VCaP (cell line): ENCODE measurements at regions not wholly inside any gene's neighbourhood (a gene's known extent, or its start where the extent isn't known, plus 50 kb on each side); places are given as distances from the start of the nearest gene placed in this dataset.

ENCODE experiments used
- H3K27ac ChIP-seq: fragments of 450-650 bp; 2 replicates; pipeline ENCODE4 v1.5.1; 2017
- TF ChIP-seq, protein P1 (sequence below): fragments of 450-650 bp; conservative IDR thresholded peaks from 2 replicates; pipeline ENCODE4 v1.5.1; 2017; ENCODE audit warnings: mild to moderate bottlenecking, moderate library complexity

DNA sequence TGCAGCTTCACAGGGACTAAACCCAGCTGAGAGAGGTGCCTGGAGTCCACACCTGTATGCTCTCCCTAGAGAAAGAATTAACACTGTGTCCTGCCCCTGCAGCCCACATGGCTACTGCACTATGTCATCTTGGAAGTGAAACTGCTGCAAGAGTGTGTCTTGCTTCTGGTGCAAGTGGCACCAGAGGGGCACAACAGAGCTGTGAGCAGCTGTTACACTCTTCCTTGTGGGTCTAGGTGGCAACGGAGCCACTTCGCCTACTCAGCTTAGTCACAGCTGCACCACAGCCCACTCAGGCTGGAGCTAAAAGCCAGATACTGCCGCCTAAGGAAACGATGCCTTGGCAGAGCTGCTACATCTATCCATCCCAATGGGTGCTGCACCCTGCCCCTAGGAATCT lies 391.4 kb downstream of the COL12A1 start:
- TF ChIP-seq, protein P1, sequence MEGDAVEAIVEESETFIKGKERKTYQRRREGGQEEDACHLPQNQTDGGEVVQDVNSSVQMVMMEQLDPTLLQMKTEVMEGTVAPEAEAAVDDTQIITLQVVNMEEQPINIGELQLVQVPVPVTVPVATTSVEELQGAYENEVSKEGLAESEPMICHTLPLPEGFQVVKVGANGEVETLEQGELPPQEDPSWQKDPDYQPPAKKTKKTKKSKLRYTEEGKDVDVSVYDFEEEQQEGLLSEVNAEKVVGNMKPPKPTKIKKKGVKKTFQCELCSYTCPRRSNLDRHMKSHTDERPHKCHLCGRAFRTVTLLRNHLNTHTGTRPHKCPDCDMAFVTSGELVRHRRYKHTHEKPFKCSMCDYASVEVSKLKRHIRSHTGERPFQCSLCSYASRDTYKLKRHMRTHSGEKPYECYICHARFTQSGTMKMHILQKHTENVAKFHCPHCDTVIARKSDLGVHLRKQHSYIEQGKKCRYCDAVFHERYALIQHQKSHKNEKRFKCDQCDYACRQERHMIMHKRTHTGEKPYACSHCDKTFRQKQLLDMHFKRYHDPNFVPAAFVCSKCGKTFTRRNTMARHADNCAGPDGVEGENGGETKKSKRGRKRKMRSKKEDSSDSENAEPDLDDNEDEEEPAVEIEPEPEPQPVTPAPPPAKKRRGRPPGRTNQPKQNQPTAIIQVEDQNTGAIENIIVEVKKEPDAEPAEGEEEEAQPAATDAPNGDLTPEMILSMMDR = no peak
- no peak overlapping the region for H3K27ac ChIP-seq

DNA sequence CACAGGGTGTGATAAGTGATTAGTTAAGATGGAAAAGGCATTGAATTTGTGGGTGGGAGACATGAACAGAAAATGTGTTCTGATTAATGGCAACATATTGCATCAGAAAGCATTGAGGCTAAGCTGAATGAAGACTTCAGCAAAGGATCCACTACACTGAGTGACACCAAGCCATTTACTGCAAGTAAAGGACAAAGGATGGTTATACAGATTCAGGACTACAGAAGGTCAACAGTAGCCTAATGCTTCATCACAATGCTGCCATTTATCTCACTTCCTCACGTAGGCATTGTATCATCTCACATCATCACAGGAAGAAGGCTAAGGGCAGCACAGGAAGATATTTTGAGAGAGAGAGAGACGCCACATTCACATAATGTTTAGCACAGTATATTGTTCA lies 398.2 kb downstream of the COL12A1 start:
- H3K27ac ChIP-seq = no peak overlapping the region
- TF ChIP-seq, protein P1 = no peak

DNA sequence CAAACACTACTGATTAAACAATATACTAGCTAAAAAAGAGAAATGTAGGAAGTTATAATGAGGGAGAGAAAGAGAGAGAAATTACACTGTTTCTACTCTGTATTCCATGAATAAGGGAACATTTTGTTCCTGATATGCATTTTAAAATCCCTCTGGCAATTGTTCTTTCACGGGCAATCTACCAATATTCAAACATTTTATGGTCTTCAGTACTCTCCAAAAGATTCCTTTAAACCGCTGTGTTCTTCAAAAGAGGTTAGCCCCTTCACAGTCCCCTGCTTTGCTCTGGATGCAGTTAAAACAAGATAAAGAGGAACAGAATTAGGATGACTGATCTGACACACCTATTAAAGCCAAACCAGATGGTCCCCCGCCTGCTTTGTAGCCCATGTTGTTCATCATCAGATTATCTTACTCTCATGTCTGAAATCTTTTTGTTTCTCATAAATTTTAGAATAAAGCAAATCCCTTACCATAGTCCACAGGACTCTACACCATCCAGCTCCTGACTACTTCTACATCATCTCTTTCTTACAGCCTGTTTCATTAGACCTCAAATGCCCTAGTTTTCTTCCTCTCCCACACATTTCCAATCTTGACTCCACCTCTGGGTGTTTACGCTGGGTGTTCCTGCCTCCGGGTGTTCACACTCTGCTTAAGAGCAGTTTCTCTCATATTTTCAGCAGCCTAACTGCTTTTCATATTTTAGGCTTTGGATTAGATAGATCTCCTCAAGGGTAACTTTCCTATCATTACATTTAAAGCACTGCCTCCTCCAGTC lies 399.7 kb downstream of the COL12A1 start:
- TF ChIP-seq, protein P1 = no peak
- no peak overlapping the region for H3K27ac ChIP-seq

DNA sequence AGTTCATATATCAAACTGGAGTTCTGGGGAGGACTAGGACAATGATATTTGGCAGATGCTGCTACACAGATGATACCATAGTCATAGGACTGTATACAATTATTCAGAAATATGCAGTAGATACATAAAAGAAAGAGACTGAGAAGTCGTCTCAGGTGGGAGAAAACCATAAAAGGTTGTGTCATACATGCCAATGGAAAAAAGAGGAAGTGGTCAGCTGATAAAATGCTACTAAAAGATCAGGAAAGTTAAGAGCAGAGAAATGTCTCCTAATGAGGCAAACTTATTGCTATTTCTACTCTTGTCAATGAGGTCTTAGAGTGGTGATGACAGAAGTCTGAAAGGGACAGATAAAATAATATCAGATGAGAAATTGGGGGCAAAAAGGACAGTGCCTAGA lies 407.6 kb downstream of the COL12A1 start:
- H3K27ac ChIP-seq = no peak overlapping the region
- TF ChIP-seq, protein P1 = no peak

DNA sequence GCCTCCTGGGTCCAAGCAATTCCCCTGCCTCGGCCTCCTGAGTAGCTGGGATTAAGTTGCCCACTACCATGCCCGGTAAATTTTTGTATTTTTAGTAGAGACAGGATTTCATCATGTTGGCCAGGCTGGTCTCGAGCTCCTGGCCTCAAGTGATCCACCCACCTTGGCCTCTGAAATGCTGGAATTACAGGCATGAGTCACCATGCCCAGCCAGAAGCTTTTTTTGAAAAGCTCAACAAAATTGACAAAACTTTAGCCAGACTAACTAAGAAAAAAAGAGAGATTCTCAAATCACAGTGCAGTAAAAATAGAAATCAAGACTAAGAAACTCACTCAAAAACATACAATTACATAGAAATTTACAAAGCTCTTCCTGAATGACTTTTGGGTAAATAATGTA lies 420.6 kb downstream of the COL12A1 start:
- H3K27ac ChIP-seq = no peak overlapping the region
- TF ChIP-seq, protein P1 = no peak

DNA sequence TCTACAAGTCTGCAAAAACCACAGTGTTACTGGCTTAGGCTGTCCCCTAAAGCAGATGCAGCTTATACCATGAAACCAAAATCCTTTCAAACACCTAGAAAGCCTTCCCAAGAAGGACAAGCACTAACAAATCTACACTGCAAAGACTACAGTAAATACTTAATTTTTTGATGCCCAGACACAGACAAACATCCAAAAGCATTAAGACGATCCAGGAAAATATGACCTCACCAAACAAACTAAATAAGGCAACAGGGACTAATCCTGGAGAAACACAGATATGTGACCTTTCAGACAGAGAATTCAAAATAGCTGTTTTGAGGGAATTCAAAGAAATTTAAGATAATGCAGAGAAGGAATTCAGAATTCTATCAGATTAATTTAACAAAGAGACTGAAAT lies 423.5 kb downstream of the COL12A1 start:
- no peak overlapping the region for H3K27ac ChIP-seq
- TF ChIP-seq, protein P1 = no peak

DNA sequence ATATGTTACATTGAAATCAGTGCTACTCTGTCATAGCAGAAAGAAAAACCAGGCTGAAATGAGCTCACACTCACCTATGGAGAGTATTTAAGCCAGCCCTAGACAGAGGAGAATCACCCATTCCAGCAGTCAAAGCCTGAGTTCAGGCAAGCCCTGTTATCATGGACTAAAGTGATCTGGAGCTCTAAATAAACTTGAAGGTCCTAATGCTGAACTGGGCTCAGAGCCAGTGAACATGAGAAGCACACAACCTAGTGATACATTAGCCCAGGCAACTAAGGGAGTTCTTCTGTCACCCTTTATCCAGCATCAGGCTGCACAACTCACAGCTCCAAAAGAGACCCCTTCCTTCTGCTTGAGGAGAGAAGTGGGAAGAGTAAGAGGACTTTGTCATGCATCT lies 425.0 kb downstream of the COL12A1 start:
- no peak overlapping the region for H3K27ac ChIP-seq
- TF ChIP-seq, protein P1 = no peak
